GM21619 (cell line): ENCODE measurements at regions not wholly inside any gene's neighbourhood (a gene's known extent, or its start where the extent isn't known, plus 50 kb on each side); places are given as distances from the start of the nearest gene placed in this dataset.
"Not testable (repeated sequence)": the region's sequence is repeated elsewhere in the genome, so short reads cannot be mapped to it uniquely, and the experiment has no call there.

Experiments
- ATAC-seq: cut with Tn5 transposase; IDR thresholded peaks from one replicate; pipeline ENCODE4 v1.9.1; 2021; ENCODE audit not compliant: unreplicated experiment

DNA sequence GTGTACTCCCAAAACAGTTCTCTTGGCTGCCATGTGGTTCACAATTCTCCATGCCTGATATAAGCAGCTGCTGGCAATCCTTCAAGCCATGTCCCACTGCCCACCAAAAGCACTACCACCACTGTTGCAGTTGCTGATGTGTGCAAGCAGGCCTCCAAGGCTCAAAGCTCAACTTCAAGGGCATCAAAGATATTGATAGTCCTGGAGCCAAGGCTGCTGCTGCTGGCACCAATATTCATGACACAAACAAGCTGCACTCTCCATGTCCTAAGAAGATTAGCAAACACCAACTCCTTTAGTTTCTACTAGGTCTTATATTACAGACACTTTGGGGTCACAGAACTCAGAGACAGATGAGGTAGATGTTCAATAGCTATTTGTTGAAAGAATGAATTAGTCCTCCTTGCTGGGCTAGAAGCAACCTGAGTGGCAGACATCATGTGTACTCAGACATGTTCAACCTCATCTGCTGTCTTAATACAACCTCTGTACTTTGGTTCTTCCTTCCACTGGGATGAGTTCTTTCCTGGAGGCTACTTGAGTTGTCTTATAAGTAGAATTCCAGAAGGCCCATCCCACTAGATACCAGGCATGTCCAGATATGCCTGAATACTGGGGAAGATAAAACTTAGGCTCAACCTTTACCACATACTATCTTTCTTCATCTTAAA, 104.5 kb upstream of the UGP2 start:
- ATAC-seq, result no peak

DNA sequence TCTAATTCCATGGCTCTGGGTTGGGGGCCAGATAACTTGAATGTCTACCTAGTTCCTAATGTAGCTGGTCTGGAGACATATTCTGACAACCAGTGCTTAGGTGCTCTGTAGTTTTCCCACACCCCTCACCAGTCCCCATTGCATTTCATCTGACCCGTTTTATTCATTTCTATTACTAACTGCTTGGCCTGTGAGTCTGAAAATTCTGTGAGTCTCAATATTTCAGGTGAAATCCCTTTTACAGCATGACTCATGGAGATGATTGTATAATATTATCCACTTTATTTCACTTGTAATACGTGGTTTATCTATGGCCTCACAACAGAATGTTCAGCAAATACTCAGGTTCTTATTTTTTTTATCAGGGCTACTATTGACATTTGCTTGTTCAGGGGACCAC, 103.7 kb upstream of the UGP2 start:
- no peak for ATAC-seq

GRCh38 chr2:63739180-63739579, 102.5 kb upstream of the UGP2 start:
- ATAC-seq, result not testable (repeated sequence)

GRCh38 chr2:63740020-63740419, 101.7 kb upstream of the UGP2 start:
- ATAC-seq, result no peak

- no peak for ATAC-seq
These were observed 100.8 kb upstream of the UGP2 start for GRCh38 chr2:63740943-63741342.

DNA sequence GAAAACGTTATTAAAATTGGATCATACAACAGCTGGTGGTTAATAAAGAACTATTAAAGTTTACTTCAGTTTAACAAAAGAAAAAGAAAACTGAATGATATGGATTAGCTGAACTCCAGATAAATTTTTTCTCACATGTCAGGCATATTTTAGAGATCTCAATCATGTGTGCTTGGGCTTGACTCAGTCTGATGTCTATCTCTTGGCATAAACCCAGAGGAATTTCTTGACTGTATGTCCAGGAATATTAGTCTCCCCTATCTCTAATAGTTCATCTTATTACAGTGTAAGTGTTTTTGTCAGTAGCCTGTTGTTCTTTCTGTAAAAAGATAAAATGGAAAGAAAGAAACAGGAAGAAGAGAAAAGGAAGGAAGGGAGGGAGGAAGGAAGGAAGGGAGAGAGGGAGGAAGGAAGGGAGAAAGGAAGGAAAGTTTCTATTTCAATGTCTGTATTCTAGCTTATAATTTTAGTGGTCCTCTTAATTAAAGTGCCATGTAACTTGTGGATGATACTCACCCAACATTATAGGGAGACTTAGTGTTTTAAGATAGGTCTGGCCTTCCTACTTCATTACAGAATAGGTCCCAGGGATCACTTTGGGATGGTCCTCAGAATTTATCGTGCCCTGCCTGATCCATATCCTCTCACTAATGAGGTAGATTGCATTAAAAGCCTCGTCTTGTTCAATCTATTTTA, 99.7 kb upstream of the UGP2 start:
- ATAC-seq, result no peak

- no peak for ATAC-seq
These were observed 99.1 kb upstream of the UGP2 start for GRCh38 chr2:63742580-63742976.

DNA sequence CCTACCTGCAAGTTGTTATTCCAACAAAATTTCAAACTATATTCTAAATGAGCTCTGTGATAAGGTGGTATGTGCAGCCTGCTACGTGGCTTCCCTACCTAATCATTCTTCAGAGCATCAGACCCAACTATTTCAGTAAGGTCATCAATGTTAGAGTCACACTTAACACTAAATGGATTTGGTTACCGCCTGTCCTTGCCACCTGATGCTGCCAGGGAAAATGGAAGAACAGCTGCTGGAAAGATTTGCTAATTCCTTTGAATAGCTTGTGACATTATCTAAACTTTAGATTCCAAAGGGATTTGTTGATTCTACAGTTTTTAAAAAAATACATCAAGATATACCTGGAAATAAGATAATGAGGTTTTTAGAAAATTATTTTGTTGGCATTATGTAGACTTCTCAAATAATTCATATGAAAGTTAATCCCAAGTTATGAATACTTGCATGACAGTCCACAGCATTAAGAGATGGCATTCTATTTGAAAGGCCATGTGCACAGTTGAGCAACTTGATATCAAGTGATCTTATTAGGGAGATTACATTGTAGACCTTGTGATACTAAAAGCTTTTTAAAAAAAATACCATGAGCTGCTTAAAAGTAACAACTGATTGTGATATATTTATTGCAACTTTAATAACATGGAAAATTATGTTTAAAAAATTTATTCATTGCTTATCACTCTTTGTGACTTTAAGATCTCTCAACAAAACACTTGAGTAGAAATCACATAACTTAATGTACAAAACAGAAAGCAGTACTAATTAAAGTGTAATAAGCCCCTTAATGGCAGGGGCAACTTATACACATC, 98.3 kb upstream of the UGP2 start:
- no peak for ATAC-seq

GRCh38 chr2:63743982-63744966, 97.4 kb upstream of the UGP2 start:
- no peak for ATAC-seq

DNA sequence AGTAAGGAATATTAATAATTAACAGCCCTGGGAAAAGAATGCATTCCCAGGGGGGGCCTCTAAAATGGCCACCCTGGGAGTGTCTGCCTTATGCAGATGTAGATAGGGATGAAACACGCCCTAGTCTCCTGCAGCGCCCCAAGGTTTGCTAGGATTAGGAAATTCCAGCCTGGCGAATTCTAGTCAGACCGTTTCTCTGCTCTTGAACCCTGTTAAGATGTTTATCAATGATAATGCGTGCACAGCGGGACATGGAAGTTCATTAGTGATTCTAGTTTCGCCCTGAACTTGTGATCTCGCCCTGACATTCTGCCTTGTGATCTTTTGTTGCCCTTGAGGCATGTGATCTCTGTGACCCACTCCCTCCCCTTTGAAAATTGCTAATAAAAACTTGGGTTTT, 95.1 kb upstream of the UGP2 start:
- ATAC-seq, result not testable (repeated sequence)

DNA sequence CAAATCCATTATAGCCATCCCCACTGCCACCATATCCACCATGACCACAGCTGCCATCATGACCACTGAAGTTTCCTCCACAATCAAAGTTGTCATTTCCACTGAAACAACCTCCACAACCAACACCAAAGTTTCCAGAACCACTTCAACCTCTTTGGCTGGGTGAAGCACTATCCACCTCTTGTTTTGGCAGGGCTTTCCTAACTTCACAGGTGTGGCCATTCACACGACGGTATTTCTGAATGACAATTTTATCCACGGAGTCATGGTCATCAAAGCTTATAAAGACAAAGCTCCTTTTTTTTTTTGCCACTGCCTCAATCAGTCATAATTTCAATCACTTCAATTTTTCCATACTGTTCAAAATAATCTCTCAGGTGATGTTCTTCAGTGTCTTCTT, 89.8 kb upstream of the UGP2 start:
- no peak for ATAC-seq

- no peak for ATAC-seq
These were observed 86.5 kb upstream of the UGP2 start for GRCh38 chr2:63755216-63755615.

DNA sequence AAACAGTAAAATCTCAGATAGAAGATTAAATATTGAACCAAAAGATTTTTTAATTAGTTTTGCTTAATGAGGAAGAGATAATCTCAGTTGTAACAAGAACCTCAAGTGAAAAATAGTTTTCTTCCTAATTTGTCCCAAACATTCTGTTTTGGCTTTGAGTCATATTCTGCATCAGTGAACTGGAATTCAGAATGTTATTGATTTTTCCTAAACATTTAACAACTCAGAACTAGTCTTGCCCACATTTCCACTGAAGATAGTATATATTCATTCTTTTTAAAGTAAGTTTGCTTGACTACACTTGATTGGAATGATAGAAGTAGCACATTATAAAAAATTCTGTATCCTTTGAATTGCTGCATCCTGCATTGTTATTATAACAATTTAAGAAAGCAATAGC, 85.7 kb upstream of the UGP2 start:
- no peak for ATAC-seq

GRCh38 chr2:63763391-63763941, 78.2 kb upstream of the UGP2 start:
- no peak for ATAC-seq

DNA sequence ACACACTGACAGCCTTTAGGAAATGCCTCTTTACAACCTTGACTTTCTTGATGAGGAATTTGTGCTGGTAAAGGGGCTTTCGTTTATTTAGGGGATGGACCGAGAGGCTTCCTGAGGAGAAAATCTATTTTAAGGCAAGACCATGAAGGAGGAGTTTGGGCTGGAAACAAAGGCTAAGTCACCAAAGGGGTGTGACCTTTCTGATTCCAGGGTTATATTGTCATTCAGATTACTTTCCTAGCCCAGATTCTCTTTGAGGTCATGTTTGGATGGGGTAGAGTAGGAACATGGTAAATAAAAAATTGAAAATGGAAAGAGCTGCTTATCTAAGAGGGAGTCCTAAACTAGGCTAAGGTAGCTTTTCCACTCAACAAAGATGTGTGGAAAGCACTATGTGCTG, 77.1 kb upstream of the UGP2 start:
- no peak for ATAC-seq

- ATAC-seq, result no peak
These were observed 76.6 kb upstream of the UGP2 start for GRCh38 chr2:63765117-63765516.

GRCh38 chr2:63767307-63767706, 74.4 kb upstream of the UGP2 start:
- ATAC-seq, result no peak

DNA sequence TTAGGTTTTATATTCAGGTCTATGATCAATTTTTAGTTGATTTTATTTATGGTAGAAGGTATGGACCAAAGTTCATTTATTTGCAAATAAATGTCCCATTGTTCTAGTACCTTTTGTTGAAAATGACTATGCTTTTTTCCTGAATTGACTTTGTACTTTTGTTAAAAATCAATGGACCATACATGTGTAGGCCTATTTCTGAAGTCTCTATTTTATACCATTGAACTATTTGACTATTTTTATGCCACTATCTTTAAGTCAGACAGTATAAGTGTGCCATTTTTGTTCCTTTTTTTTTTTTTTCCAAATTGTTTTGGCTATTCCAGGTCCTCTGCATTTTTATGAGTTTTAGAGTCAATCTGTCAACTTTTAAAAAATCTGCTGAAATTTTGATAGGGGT, 73.6 kb upstream of the UGP2 start:
- ATAC-seq, result no peak

DNA sequence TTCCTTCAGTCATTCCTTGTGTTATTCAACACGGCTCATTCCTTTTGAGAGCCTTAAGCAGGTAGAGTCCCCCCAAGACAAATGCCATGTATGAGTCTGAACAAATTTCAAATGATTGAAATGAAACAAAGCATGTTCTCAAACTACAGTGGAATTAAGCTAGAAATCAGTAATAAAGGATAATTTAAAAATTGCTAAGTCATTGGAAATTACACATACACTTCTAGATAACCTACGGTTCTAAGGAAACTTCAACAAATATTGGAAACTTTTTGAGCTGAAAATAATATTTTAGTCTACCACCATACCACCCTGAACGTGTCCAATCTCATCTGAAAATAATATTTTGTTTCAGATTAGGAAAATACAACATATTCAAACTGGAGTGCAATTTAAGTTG, 71.8 kb upstream of the UGP2 start:
- no peak for ATAC-seq

- no peak for ATAC-seq
These were observed 69.6 kb upstream of the UGP2 start for GRCh38 chr2:63772061-63772460.

- no peak for ATAC-seq
These were observed 66.5 kb upstream of the UGP2 start for GRCh38 chr2:63775191-63775590.
